ENCODE measurements at regions not wholly inside any gene's neighbourhood (a gene's known extent, or its start where the extent isn't known, plus 50 kb on each side); places are given as distances from the start of the nearest gene placed in this dataset.

DNA sequence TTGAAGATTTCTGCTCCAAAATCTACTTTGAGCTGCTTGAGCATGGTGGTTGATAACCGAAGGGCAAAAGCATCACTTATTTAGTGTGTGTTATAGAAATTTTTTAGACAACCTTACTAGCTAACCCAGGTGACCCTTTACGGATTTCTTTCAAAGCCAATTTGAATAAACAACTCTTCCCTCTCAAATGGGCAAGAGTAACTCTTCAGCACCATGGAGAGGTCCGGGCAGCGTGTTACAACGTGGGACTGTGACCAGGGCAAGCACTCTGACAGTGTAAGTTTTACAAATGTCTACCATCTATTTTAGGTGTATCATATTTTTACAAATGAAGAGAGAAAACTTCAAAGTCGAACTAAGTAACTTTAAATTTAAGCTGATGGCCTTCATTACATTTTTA, 471.8 kb downstream of the MFSD1 start:
- Histone ChIP-seq H3K27me3 (ENCODE audit: insufficient read depth, low read depth, low read length) (no peaks in the 10 kb centered on the region), H3K9ac (ENCODE audit: low read length) (no peak overlapping the region), H4K20me1 (ENCODE audit: insufficient read depth) (no peaks in the 10 kb centered on the region), H3F3A (ENCODE audit: insufficient read depth, low read length, poor library complexity, severe bottlenecking) (no peaks in the 10 kb centered on the region), H3K4me2 (ENCODE audit: low read length) (no peak overlapping the region), H3K27ac (ENCODE audit: low read length) (no peak overlapping the region), H3K36me3 (ENCODE audit: insufficient read depth, low read length) (no peaks in the 10 kb centered on the region), H3K4me3 (ENCODE audit: low read length) (peak overlapping the region; percentile 46), H3K9me2 (ENCODE audit: insufficient read depth, low read length) (no peaks in the 10 kb centered on the region), H3K79me2 (replicated peaks; ENCODE audit: insufficient read depth, low read length) (no peaks in the 10 kb centered on the region), H2AFZ (ENCODE audit: low read depth, low read length) (no peak overlapping the region), H3K9me3 (ENCODE audit: low read length) (no peaks in the 10 kb centered on the region)
- TF ChIP-seq MXI1 (conservative IDR thresholded peaks at IDR 0.05; ENCODE audit: poor library complexity, severe bottlenecking) (no peak), TAF1 (IDR thresholded peaks at IDR 0.05; ENCODE audit: low read depth) (no peak), RAD21 (conservative IDR thresholded peaks at IDR 0.05) (no peak), SMC3 (conservative IDR thresholded peaks at IDR 0.05; ENCODE audit: poor library complexity) (no peak), EZH2 (IDR thresholded peaks at IDR 0.05; ENCODE audit: borderline replicate concordance, insufficient read depth, low read length, poor library complexity, severe bottlenecking) (no peak), EP300 (conservative IDR thresholded peaks at IDR 0.05; ENCODE audit: poor library complexity, severe bottlenecking) (no peak), POLR2AphosphoS5 (IDR thresholded peaks at IDR 0.05) (no peak)
- TF ChIP-seq, protein P1, sequence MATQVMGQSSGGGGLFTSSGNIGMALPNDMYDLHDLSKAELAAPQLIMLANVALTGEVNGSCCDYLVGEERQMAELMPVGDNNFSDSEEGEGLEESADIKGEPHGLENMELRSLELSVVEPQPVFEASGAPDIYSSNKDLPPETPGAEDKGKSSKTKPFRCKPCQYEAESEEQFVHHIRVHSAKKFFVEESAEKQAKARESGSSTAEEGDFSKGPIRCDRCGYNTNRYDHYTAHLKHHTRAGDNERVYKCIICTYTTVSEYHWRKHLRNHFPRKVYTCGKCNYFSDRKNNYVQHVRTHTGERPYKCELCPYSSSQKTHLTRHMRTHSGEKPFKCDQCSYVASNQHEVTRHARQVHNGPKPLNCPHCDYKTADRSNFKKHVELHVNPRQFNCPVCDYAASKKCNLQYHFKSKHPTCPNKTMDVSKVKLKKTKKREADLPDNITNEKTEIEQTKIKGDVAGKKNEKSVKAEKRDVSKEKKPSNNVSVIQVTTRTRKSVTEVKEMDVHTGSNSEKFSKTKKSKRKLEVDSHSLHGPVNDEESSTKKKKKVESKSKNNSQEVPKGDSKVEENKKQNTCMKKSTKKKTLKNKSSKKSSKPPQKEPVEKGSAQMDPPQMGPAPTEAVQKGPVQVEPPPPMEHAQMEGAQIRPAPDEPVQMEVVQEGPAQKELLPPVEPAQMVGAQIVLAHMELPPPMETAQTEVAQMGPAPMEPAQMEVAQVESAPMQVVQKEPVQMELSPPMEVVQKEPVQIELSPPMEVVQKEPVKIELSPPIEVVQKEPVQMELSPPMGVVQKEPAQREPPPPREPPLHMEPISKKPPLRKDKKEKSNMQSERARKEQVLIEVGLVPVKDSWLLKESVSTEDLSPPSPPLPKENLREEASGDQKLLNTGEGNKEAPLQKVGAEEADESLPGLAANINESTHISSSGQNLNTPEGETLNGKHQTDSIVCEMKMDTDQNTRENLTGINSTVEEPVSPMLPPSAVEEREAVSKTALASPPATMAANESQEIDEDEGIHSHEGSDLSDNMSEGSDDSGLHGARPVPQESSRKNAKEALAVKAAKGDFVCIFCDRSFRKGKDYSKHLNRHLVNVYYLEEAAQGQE (IDR thresholded peaks at IDR 0.05; ENCODE audit: borderline replicate concordance), result no peak
- TF ChIP-seq, protein P2, sequence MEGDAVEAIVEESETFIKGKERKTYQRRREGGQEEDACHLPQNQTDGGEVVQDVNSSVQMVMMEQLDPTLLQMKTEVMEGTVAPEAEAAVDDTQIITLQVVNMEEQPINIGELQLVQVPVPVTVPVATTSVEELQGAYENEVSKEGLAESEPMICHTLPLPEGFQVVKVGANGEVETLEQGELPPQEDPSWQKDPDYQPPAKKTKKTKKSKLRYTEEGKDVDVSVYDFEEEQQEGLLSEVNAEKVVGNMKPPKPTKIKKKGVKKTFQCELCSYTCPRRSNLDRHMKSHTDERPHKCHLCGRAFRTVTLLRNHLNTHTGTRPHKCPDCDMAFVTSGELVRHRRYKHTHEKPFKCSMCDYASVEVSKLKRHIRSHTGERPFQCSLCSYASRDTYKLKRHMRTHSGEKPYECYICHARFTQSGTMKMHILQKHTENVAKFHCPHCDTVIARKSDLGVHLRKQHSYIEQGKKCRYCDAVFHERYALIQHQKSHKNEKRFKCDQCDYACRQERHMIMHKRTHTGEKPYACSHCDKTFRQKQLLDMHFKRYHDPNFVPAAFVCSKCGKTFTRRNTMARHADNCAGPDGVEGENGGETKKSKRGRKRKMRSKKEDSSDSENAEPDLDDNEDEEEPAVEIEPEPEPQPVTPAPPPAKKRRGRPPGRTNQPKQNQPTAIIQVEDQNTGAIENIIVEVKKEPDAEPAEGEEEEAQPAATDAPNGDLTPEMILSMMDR (IDR thresholded peaks at IDR 0.05; ENCODE audit: poor library complexity, severe bottlenecking), result no peak

DNA sequence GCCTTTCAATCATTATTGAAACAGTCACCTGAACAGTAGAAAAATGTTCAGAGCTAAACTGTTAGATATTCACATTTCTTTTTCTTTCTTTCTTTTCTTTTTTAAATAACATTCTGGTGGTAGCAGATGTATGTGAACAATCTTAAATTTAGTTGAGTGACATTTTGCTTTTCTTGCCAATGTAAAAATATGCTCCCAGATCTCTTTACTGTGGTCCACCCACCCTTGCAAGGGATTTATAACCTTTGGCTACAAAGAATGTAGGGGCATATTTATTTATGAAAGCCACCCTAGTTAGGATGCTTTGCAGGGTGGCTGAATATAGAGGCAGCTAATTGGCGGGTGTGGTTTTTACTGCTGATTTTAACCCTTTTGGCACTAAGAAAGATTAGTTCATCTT, 473.9 kb downstream of the MFSD1 start:
- no peaks in the 10 kb centered on the region for H3K27me3 ChIP-seq (ENCODE audit: insufficient read depth, low read depth, low read length)
- H4K20me1 ChIP-seq (ENCODE audit: insufficient read depth), result no peaks in the 10 kb centered on the region
- peak overlapping the region; percentile 29 for H3K4me3 ChIP-seq (ENCODE audit: low read length)
- H3K27ac ChIP-seq (ENCODE audit: low read length), result no peak overlapping the region
- no peaks in the 10 kb centered on the region for H3K9me3 ChIP-seq (ENCODE audit: low read length)
- TF ChIP-seq, protein P1 (IDR thresholded peaks at IDR 0.05; ENCODE audit: borderline replicate concordance), result no peak
- TF ChIP-seq, protein P2 (IDR thresholded peaks at IDR 0.05; ENCODE audit: poor library complexity, severe bottlenecking), result no peak
- TF ChIP-seq EZH2 (IDR thresholded peaks at IDR 0.05; ENCODE audit: borderline replicate concordance, insufficient read depth, low read length, poor library complexity, severe bottlenecking) (no peak), TAF1 (IDR thresholded peaks at IDR 0.05; ENCODE audit: low read depth) (no peak), SMC3 (conservative IDR thresholded peaks at IDR 0.05; ENCODE audit: poor library complexity) (no peak), RAD21 (conservative IDR thresholded peaks at IDR 0.05) (no peak), MXI1 (conservative IDR thresholded peaks at IDR 0.05; ENCODE audit: poor library complexity, severe bottlenecking) (no peak), POLR2AphosphoS5 (IDR thresholded peaks at IDR 0.05) (no peak), EP300 (conservative IDR thresholded peaks at IDR 0.05; ENCODE audit: poor library complexity, severe bottlenecking) (no peak)
- no peak overlapping the region for H3K4me2 ChIP-seq (ENCODE audit: low read length)
- no peak overlapping the region for H3K9ac ChIP-seq (ENCODE audit: low read length)
- no peaks in the 10 kb centered on the region for H3F3A ChIP-seq (ENCODE audit: insufficient read depth, low read length, poor library complexity, severe bottlenecking)
- no peaks in the 10 kb centered on the region for H3K36me3 ChIP-seq (ENCODE audit: insufficient read depth, low read length)
- no peaks in the 10 kb centered on the region for H3K9me2 ChIP-seq (ENCODE audit: insufficient read depth, low read length)
- H3K79me2 ChIP-seq (replicated peaks; ENCODE audit: insufficient read depth, low read length), result no peaks in the 10 kb centered on the region
- no peak overlapping the region for H2AFZ ChIP-seq (ENCODE audit: low read depth, low read length)

All from neural cell (in vitro differentiated cells).